COLO668 (cell line): ENCODE measurements at regions not wholly inside any gene's neighbourhood (a gene's known extent, or its start where the extent isn't known, plus 50 kb on each side); places are given as distances from the start of the nearest gene placed in this dataset.

Experiments used
- DNase-seq: peaks from one replicate; lab custom pipeline; 2025; ENCODE audit not compliant: unreplicated experiment; lab: John Stamatoyannopoulos, UW

DNA sequence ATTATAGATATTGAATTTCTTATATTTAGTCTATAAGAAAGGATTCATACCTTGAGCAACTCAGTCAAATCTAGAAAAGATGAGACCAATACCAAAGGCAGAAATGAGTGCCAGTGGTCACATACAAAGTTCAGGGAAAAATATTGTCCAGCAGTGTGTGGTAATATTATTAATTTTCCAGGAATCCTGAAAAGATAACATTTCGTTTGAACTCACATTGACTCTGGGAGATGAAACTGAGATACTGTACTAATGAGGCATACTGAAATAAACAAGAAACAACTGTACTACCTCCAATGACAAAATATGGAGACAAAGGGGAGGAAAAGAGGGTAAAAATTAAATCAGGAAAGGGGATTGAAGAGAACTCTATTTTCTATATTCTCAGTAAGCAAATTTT, 212.4 kb downstream of the TRAM1L1 start:
- no peak for DNase-seq

DNA sequence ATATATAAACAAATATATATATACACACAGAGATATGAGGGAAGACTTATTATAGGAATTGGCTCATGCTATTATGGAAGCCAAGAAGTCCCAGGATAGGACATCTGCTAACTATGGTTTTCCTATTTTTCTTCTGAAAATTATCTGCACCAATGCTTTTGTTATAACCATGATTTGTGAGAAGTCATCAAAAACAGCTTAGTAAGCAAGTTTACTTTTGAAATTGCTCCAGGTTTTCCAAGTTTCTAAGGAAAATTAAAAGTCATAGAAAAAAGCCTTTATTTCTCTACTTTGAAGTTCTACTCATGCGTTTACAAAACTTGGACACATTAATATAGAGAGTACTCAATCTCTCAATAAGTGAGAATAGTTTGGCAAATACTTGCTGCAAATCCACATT, 213.1 kb downstream of the TRAM1L1 start:
- no peak for DNase-seq

DNA sequence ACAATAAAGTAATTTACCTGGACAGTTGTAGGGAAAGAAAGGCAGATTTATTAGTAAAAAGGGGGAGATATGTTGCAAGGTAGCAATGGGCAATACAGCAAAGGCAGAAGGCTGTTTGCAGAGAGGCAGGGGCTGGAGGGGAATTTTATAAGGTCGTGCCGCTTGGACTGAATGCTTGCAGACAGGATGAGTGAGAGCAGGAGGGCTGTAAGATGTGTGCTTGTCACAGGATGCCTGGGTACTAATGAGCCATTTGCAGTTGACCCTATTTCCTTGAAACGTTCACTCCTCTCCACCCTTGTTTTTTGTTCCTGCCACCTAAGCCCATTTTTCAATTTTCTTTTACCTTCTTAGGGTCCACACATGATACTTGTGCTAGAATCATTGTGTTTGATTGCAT, 214.7 kb downstream of the TRAM1L1 start:
- no peak for DNase-seq

DNA sequence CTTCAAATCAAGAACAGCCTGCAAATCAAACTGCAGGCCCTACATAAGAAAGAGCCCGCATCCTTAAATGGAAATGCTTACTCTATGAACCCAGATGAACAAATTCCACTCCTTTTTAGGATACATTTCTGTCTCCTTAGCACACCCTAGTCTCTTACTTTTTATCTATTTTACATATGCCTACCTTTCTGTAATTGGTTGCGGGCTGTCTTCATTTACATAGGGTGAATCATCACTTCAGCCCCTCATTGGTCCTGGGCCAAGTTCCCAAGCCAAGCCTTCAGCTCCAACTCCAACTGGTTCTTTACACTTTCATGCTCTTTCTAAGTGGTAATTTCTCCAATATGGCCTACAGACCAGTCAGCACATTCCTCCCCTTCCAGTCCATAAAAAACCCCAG, 219.3 kb downstream of the TRAM1L1 start:
- no peak for DNase-seq

DNA sequence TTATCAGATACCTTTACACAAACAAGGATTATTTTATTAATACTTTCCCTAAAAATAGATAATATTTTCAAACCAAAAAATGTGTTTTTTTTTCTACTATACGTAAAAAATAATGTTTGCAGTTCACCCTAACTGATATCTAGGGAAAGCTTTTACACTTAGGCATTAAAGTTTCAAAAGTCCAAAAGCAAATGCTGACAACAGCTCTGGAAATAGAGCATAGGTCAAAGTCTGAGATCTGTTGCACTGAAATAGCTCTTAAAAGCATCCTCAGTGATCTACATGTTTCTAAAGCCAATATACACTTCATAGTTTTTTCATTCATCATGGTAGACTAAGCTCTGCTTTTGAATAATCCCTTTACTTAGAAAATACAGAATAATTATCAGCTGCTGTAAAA, 222.8 kb downstream of the TRAM1L1 start:
- no peak for DNase-seq

DNA sequence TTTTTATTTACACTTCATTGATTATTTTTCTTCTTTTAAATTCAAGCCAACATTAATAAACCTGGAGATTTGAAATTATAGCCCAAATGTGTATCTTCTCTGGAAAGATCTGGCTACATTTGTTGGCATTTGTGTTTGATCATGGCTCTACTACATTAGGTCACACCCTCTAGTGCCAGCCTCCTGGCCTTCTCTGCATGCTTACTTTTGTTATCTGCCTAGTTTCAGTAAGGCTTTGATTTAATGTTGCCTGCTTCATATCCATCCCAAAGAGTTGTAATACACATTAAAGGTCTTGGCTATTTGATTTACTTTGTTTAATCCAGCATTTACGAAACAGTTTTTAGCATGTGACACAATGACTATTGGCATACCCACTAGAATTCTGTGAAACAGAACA, 224.5 kb downstream of the TRAM1L1 start:
- no peak for DNase-seq

DNA sequence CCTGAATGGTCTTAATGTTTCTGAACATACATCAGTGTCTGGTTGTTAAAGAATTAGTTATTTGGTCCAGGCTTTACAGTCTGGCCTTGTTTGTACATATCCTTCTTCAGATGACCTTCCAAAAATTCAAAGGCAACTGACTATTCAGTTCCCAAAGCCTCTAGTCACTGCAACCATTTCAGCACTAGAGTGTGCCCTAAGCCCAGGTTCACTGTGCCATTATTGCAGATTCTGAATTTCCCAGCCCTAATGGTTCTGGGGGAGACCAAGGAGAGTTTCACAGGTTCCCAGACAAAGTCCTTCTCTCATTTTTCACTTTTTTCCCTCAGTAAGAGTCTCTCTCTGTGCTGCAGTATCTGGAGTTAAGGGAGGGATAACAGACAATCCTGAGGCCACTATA, 235.8 kb downstream of the TRAM1L1 start:
- DNase-seq: no peak

DNA sequence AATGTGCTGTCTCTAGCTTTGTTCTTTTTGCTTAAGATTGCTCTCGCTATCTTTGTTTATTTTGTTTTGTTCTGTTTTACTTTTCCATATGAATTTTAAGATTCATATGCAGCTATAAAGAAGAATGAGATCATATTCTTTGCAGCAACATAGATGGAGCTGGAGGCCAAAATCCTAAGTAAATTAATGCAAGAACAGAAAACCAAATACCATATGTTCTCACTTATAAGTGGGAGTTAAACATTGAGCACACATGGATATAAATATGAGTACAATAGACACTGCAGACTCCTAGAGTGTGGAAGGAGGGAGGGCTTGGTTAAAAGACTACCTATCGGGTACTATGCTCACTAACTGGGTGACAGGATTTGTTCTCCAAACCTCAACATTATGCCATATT, 237.8 kb downstream of the TRAM1L1 start:
- no peak for DNase-seq

DNA sequence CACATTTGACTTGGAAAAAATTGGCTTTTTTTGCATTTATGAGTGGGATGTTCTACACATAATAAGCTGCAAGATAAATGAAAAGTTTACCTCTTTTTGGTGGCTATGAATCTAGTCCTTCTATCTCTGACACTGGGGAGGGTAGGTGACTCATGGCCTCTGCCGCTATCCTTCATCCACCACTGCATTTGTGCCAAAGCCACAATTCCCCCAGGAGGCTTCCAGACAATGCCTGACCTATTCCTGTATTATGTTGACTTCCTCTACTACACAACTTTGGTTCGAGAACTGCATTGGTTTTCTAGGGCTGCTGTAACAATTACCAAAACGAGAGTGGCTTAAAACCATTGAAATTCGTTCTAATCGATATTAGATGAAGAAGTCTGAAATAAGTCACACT, 245.6 kb downstream of the TRAM1L1 start:
- no peak for DNase-seq

DNA sequence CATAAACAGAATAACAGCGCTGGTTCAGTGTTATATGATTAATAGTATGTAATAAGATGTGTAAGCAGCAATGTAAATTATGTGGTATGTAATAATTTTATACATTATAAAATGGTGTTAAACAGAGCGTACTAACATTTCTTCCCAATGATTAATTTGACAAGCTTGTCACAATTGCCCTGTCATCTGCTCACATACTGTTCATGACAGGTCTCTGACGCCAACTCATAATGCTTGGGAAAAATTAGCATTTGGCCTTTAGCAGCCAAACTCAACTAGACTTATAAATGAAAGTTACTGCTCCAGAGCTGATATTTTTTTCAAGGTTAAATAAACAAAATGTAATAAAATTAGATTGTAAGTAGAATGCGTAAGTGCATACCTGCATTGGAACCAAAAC, 246.8 kb downstream of the TRAM1L1 start:
- no peak for DNase-seq

DNA sequence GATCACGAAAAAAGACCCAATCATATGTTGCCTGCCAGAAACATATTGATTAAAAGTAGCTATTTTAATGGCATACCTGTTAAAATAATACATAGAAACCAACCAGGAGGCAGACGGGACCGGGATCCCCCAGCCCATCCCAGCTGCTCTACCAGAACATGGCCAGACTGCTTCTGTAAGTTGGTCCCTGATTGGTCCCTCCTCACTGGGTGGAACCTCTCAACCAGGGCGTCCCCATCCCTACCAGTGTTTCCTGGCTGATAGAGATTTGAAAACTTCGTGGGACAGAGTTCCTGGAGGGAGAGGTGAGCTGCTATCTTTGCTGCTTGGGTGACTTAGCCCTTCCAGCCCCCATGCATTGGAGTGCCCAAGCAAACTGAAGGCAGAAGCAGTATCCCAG, 256.2 kb downstream of the TRAM1L1 start:
- no peak for DNase-seq

DNA sequence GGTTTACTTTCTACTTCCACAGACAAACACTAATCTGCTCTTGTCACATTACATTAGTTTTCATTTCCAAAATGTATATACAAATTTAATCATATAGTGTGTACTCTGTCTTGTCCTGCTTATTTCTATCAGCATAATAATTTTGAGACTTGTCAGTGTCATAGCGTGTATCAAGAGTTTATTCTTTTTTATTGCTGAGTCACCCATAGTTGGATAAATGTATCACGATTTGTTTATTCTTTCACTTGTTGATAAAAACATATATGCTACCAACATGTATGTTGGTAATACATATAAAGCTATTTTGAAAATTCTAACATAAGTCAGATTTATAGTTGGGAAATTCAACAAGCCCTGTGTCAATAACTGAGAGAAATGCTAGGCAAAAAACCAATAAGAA, 261.2 kb downstream of the TRAM1L1 start:
- no peak for DNase-seq

DNA sequence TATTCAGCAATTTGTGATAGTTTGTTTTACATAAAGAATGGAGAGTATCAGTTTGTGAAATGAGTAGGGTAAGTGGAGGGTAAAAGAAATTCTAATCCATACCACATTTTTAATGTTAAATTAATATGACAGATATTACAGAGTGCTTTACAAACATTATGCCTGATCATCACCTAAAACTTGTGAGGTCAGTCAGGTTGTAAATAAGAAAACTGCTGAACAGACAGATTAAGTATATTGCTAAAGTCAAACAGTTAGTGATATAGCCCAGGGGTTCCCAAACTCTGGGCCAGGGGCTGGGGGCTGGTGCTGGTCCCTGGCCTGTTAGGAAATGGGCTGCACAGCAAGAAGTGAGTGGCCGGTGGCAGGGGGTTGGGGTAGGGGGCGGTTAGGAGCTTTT, 273.6 kb downstream of the TRAM1L1 start:
- DNase-seq: no peak

DNA sequence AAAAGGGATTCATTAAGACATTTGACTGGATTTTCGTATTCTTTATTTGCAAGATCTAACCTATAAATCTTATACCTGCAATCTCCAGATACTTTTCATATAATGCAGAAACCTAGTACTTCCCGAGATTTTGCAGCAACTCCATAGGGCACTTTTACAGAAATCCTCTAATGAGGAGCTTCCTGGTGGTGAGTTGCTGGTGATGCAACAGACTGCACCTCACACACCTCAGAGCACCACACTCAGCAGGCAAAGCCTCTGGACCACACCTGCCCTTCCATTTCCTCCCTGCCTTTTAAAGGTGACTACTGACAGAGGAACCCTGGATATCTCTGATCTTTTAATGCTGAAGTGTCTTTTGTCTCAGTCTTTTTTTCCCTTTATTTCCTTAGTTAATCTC, 289.4 kb downstream of the TRAM1L1 start:
- no peak for DNase-seq

DNA sequence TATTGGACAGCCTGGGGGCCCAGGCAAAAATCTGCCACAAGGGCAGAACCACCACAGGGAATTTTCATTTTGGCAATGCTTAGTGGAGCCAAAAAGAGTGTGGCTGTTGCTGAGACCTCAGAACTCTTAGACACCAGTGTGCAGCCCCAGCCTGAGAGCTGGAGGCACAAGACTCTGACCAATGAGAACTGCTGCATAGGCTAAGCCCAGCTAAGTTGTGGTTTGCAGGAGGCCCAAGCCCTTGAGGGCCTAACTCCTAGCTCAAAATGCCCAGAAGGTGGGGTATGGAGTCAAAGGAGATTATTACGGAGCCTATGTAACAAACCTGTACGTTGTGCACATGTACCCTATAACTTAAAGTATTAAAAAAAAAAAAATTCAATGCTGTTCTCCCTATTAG, 296.7 kb downstream of the TRAM1L1 start:
- no peak for DNase-seq

DNA sequence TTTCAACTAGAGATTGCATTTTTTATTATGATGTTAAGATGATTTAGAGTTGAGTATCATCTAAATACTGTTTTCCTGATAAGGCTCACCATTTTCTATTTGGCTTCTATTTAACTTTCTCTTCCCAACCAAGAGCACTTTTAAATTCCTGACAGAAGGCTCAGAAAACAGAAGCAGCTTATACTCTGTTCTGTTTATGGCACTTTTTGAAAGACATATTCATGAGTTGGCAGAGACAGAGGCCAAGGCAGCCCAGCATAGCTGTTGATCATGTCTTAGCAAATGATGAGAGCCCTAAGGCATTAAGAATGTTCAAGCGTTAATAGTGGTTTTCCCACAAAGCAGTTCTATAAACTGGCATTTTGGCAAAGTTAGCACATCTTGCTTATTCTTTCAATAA, 330.3 kb downstream of the TRAM1L1 start:
- DNase-seq: no peak

DNA sequence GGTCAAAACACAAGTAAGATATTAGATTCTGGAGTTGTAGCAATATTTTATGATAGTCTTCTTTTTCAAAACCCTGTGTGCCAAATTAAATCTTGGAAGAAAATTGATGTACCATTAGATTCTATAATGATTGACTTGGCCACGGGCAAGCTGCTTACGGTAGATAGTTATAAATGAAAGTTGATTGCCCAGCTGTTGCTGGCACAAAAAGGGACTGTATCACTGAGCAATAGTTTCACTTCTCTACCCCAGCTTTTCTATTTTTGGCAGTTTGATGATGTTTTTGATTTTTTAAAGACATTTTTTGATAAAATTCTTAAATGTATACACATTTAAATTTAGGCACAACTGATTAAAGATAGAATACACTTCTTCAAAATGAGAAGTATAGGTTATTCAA, 333.3 kb downstream of the TRAM1L1 start:
- DNase-seq: no peak

DNA sequence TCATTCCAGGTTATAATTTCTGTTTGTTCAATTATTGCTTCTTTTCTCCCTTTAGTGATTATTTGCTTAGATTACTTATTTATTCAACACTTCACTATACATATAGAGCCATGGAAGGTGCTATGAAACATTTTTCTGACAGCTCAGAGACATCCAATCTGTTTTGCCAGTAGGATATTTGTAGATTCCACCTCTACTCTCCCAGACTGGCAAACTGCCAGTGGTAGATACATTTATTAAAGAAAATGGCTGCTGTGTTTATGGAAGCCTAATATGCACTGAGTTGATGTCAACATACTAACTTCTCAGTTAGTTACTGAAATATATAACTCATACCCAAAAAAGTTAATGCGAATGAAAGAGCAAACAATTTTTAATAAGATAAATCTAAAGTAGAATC, 348.6 kb downstream of the TRAM1L1 start:
- DNase-seq: no peak

DNA sequence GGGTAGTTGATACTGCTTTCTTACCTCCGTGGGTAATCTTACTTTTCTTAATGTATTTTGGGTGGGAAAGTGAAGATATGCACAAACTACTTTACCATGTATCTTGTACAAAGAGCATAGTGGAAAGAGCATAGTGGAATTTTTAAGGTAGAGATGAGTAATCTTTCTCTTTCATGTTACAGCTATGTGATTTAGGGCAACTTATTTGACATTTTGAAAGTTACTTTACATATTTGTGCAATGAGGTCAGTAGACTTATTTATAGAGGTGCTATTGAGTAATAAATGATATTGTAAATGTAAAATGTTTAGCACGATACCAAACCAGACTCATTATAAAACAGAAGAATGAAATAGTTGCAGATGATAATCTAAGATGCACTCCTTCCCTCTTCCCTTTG, 351.2 kb downstream of the TRAM1L1 start:
- DNase-seq: no peak

DNA sequence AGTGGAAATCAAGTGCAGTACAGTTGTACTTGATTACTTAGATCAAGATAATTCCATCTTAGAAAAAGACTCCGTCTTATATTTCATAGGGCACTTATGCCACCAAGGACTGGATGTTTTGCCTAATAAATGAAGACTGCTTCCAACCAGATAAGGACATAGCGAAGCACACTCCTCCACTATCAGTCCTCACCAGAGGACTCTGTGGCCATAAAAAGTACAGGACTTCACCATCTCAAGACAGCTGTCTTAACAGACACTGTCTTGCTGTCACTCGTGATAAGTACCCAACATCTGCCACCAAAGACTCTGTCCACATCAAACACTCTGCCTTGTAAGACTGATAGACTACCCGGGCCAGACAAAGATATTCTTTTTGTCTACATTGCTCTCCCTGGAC, 352.0 kb downstream of the TRAM1L1 start:
- no peak for DNase-seq

DNA sequence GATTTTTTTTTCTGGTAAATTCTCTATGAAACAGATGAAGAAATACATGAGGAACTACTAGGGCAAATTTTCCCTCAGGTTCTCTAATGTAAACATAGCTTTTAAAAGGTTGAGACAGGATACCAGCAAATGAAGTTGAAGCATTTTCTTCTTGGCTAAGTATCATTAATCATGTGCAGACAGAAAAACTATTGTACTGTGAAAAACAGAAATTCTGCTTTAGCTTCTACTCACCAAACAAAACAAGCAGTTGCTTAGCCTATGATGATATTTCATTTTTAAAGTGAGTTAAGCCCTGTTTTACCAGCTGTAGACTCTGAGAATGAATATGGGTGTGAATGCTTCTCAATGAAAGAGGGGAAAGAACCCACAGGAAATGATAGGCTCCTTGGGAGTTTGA, 358.9 kb downstream of the TRAM1L1 start:
- DNase-seq: no peak

DNA sequence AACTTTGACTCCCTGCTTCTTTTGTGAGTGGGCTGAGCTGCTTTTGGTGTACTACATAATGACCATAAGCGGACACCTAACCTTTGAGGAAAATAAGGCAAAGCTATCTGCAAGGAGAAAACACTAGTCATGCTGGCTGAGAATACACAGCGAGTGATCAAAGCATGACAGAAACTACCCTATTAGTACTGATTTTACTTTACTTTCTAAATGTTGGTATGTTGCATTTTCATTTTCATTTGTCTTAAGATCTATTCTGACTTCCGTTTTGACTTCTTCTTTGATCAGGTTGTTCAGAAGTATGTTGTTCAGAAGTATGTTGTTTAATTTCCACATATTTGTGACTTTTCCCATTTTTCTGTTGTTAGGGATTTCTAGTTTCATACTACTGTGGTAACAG, 361.1 kb downstream of the TRAM1L1 start:
- no peak for DNase-seq

DNA sequence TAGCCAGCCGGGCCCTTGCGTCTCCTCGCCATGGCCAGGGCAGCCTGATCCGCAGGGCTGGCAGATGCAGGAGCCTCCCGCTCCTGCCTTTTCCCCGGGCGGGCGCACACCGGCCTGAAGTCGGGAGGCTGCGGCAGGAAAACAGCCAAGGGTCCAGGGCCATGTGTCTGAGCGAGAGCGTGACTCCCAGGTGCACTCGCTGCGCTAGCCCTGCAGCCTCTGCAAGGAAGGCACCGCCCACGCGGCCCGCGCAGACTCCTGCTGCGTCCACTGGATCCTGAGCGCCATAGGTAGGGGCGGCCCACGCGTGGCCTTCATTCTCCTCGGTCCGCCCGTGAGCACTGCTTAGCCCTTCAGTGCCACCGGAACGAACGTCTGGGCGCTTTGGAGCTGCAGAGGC, 379.9 kb downstream of the TRAM1L1 start:
- DNase-seq: no peak

DNA sequence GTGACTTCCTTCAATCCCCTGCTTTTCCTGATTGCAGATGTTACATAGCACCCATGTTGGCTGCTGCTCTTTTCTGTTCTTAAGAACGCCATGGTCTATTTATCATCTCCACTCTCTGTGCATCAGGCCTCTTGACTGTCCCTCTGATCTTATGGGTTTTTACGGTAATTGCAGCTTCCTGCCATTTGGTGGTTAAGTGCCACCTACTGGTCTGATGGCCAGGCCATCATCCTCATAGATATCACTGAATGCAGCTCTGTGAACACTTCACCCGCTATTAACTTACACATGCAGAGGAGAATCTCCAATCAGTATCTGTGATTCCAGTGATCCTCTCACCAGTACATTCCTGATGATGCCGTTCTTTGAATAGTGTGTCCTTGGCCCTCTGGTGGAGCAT, 382.4 kb downstream of the TRAM1L1 start:
- DNase-seq: no peak
